Esophagus squamous epithelium (tissue), 4 donors: ENCODE measurements at regions not wholly inside any gene's neighbourhood (a gene's known extent, or its start where the extent isn't known, plus 50 kb on each side); places are given as distances from the start of the nearest gene placed in this dataset.

Experiments
- POLR2A ChIP-seq, 4 donors: fragments of 450-650 bp; IDR thresholded peaks; one replicate each; pipeline ENCODE4 v1.6.1; 2017; ENCODE audit warnings: antibody characterized with exemption in 4 of 4, mild to moderate bottlenecking in 4 of 4, moderate library complexity in 3 of 4
- TF ChIP-seq, protein P1 (sequence below), 6 experiments: fragments of 450-650 bp in 4 of 6; fragments of 200-600 bp in 2 of 6; sonication (generic) in 2 of 6; IDR thresholded peaks; one replicate each; pipeline ENCODE4 v1.5.1; 2016 to 2019; ENCODE audit warnings: antibody characterized with exemption in 6 of 6, mild to moderate bottlenecking in 4 of 6, moderate library complexity in 4 of 6

DNA sequence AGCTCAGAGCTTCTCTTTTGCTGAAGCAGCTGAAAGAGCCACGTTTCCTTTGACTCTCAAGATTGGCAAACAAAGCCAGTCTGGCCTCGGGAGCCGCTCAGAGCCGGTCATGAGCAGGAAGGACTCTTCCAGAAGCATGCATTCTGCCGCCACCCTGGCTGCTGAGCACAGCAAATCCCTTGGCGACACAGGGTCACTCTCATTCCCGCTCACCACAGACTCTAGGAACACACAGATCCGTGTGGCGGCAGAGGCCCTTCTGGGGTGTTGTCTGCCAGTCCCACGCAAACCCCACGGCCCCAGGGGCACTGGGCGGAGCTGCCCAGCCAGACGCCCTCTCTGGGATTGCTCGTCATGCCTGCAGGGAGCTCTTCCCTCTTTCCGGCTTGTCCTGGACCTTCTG is 157.0 kb downstream of the C16orf95 start:
- TF ChIP-seq, protein P1, sequence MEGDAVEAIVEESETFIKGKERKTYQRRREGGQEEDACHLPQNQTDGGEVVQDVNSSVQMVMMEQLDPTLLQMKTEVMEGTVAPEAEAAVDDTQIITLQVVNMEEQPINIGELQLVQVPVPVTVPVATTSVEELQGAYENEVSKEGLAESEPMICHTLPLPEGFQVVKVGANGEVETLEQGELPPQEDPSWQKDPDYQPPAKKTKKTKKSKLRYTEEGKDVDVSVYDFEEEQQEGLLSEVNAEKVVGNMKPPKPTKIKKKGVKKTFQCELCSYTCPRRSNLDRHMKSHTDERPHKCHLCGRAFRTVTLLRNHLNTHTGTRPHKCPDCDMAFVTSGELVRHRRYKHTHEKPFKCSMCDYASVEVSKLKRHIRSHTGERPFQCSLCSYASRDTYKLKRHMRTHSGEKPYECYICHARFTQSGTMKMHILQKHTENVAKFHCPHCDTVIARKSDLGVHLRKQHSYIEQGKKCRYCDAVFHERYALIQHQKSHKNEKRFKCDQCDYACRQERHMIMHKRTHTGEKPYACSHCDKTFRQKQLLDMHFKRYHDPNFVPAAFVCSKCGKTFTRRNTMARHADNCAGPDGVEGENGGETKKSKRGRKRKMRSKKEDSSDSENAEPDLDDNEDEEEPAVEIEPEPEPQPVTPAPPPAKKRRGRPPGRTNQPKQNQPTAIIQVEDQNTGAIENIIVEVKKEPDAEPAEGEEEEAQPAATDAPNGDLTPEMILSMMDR (IDR thresholded peaks at IDR 0.05): no peak
- no peak for TF ChIP-seq POLR2A (IDR thresholded peaks at IDR 0.05)
